HepG2 (cell line): ENCODE measurements at regions not wholly inside any gene's neighbourhood (a gene's known extent, or its start where the extent isn't known, plus 50 kb on each side); places are given as distances from the start of the nearest gene placed in this dataset.

ENCODE experiments used
- ATAC-seq: fragments of 200-7000 bp; cut with Tn5 transposase; 3 replicates; pipeline ENCODE4 v1.9.1; 2020; ENCODE audit warnings: mild to moderate bottlenecking, moderate library complexity
- BruUV-seq: library from RNA; stranded (reverse); fragments of 400-500 nt; replicated peaks from 2 replicates; lab custom pipeline; 2021; lab: Mats Ljungman, UMichigan
- CTCF ChIA-PET: fragments of 300-600 bp; formaldehyde crosslinking; extraction: SDS; loops from one replicate; lab custom pipeline; 2021; ENCODE audit warnings: low total read pairs, inconsistent platforms, low intra/inter-chr PET ratio; lab: Yijun Ruan, JAX
- POLR2A ChIA-PET: fragments of 350-600 bp; sonication (Branson Sonifier 250); formaldehyde crosslinking; loops from one replicate; lab custom pipeline; 2020; ENCODE audit warnings: antibody characterized with exemption, inconsistent platforms; lab: Yijun Ruan, JAX
- DNase-seq: peaks from one replicate; pipeline ENCODE4 v3.0.0-alpha.2; 2015; ENCODE audit warnings: low spot score
- FAIRE-seq: peaks from 3 replicates; lab custom pipeline; 2011; peaks lifted over from hg19 to GRCh38; lab: Jason Lieb, UNC
- H2AFZ ChIP-seq: one replicate; pipeline ENCODE4 v1.6.1; 2011; ENCODE audit warnings: low read length, inconsistent platforms
- H3K27ac ChIP-seq: fragments of 300-600 bp; 3 replicates; pipeline ENCODE4 v1.8.0; 2011; ENCODE audit warnings: mixed run types, mild to moderate bottlenecking, mixed read lengths, low read length, inconsistent platforms; ENCODE audit not compliant: insufficient read depth; ENCODE audit errors: extremely low read length
- H3K27me3 ChIP-seq, 2 experiments: fragments of 200-600 bp in 1 of 2; 2 replicates in 1 of 2; 3 replicates in 1 of 2; pipeline versions ENCODE4 v1.6.0 to v1.8.0; 2011; ENCODE audit warnings: low read length in 2 of 2, mild to moderate bottlenecking in 2 of 2, moderate library complexity in 2 of 2, inconsistent platforms in 1 of 2; ENCODE audit not compliant: insufficient read depth in 2 of 2, control insufficient read depth in 1 of 2
- H3K36me3 ChIP-seq, 2 experiments: fragments of 200-600 bp in 1 of 2; replicated peaks in 1 of 2; 2 replicates in 1 of 2; 3 replicates in 1 of 2; pipeline versions ENCODE4 v1.5.1 to v1.8.0; 2011; ENCODE audit warnings: low read length in 2 of 2, inconsistent platforms in 1 of 2; ENCODE audit not compliant: insufficient read depth in 2 of 2, control insufficient read depth in 1 of 2
- H3K4me1 ChIP-seq: 2 replicates; pipeline ENCODE4 v1.5.1; 2012; ENCODE audit warnings: low read length, inconsistent platforms; ENCODE audit not compliant: insufficient read depth
- H3K4me2 ChIP-seq: 2 replicates; pipeline ENCODE4 v1.6.0; 2011; ENCODE audit warnings: low read depth, low read length, inconsistent platforms
- H3K4me3 ChIP-seq, 3 experiments: fragments of 200-600 bp in 1 of 3; sonication (generic), shearing (Covaris generic) in 1 of 3; replicated peaks in 1 of 3; 2 replicates each; pipeline ENCODE4 v1.5.1; 2011 to 2016; ENCODE audit warnings: low read length in 3 of 3, inconsistent platforms in 2 of 3, low read depth in 2 of 3, mild to moderate bottlenecking in 2 of 3, control low read depth in 1 of 3, mixed read lengths in 1 of 3; ENCODE audit not compliant: insufficient read depth in 1 of 3
- H3K79me2 ChIP-seq: one replicate; pipeline ENCODE4 v1.6.1; 2011; ENCODE audit warnings: low read length, inconsistent platforms; ENCODE audit not compliant: insufficient read depth
- H3K9ac ChIP-seq: 2 replicates; pipeline ENCODE4 v1.6.0; 2011; ENCODE audit warnings: mild to moderate bottlenecking, low read depth, low read length, inconsistent platforms; ENCODE audit not compliant: insufficient read depth
- H3K9me3 ChIP-seq: 2 replicates; pipeline ENCODE4 v1.5.1; 2012; ENCODE audit warnings: mild to moderate bottlenecking, low read length
- H4K20me1 ChIP-seq: 2 replicates; pipeline ENCODE4 v1.6.0; 2011; ENCODE audit warnings: inconsistent platforms, mild to moderate bottlenecking, low read length, moderate library complexity; ENCODE audit not compliant: insufficient read depth
- CBFB ChIP-seq: sonication (generic); formaldehyde crosslinking; IDR thresholded peaks from 2 replicates; pipeline ENCODE4 v1.4.0; 2020; ENCODE audit warnings: missing genetic modification reagents
- ISL2 ChIP-seq: sonication (generic); formaldehyde crosslinking; IDR thresholded peaks from 2 replicates; pipeline ENCODE4 v1.5.0; 2020; ENCODE audit warnings: missing genetic modification reagents
- KDM4B ChIP-seq: sonication (generic); formaldehyde crosslinking; IDR thresholded peaks from 2 replicates; pipeline ENCODE4 v1.4.0; 2020; ENCODE audit warnings: missing genetic modification reagents
- MIER3 ChIP-seq: IDR thresholded peaks from 2 replicates; pipeline ENCODE4 v1.6.1; 2016; ENCODE audit warnings: missing compliant biosample characterization, borderline replicate concordance
- NCOR1 ChIP-seq: fragments of 200-600 bp; sonication (generic); IDR thresholded peaks from 2 replicates; pipeline ENCODE4 v1.7.0; 2017; ENCODE audit warnings: antibody characterized with exemption, low read length, borderline replicate concordance
- RBM39 ChIP-seq: fragments of 200-400 bp; formaldehyde crosslinking; IDR thresholded peaks from one replicate; pipeline ENCODE4 v1.6.1; 2018; ENCODE audit warnings: antibody characterized with exemption, mild to moderate bottlenecking, low read depth, low read length; ENCODE audit not compliant: poor library complexity, severe bottlenecking
- TOPORS ChIP-seq: sonication (generic); formaldehyde crosslinking; IDR thresholded peaks from 2 replicates; pipeline ENCODE4 v1.8.0; 2023; ENCODE audit warnings: mild to moderate bottlenecking, missing genetic modification reagents
- ZNF138 ChIP-seq: sonication (generic); formaldehyde crosslinking; IDR thresholded peaks from 2 replicates; pipeline ENCODE4 v1.5.0; 2020; ENCODE audit warnings: mild to moderate bottlenecking, low read depth, missing genetic modification reagents
- ZNF362 ChIP-seq: sonication (generic); formaldehyde crosslinking; IDR thresholded peaks from 2 replicates; pipeline ENCODE4 v1.4.0; 2020; ENCODE audit warnings: missing genetic modification reagents, mild to moderate bottlenecking, borderline replicate concordance
- ZNF552 ChIP-seq: sonication (generic); formaldehyde crosslinking; IDR thresholded peaks from 2 replicates; pipeline ENCODE4 v1.9.0; 2022; ENCODE audit warnings: missing genetic modification reagents, mild to moderate bottlenecking, borderline replicate concordance
- ZNF652 ChIP-seq: IDR thresholded peaks from 2 replicates; pipeline ENCODE4 v1.6.1; 2016; ENCODE audit warnings: low read depth, borderline replicate concordance
- ZNF709 ChIP-seq: sonication (generic); formaldehyde crosslinking; IDR thresholded peaks from 2 replicates; pipeline ENCODE4 v1.5.0; 2020; ENCODE audit warnings: mild to moderate bottlenecking, missing genetic modification reagents
- ZNF790 ChIP-seq: sonication (generic); formaldehyde crosslinking; IDR thresholded peaks from 2 replicates; pipeline ENCODE4 v1.8.0; 2022; ENCODE audit warnings: missing genetic modification reagents, mild to moderate bottlenecking, borderline replicate concordance
- ZZZ3 ChIP-seq: sonication (generic); formaldehyde crosslinking; IDR thresholded peaks from 2 replicates; pipeline ENCODE4 v1.4.0; 2020; ENCODE audit warnings: missing genetic modification reagents, mild to moderate bottlenecking, borderline replicate concordance
- WGBS: methylation state at CpG from one replicate; pipeline ENCODE4 v1.1.6; 2017; ENCODE audit warnings: low lambda C conversion rate; 5-methylcytosine and 5-hydroxymethylcytosine counted together
- in situ Hi-C: cut with HindIII; loops from 2 replicates; pipeline ENCODE4 v1.10.0; 2017; ENCODE audit warnings: low pct_unique_long_range_greater_than_20kb; ENCODE audit not compliant: extremely low pct_ligation_motif_present
- intact Hi-C: fragments of 100-400 bp; cut with micrococcal nuclease; formaldehyde crosslinking; loops from one replicate; pipeline ENCODE4 v1.10.0; 2022; ENCODE audit not compliant: unreplicated experiment
- TF ChIP-seq, protein P1 (sequence below): sonication (generic); formaldehyde crosslinking; IDR thresholded peaks from 2 replicates; pipeline ENCODE4 v1.8.1; 2023; ENCODE audit warnings: mild to moderate bottlenecking, missing genetic modification reagents
- TF ChIP-seq, protein P2 (sequence below): sonication (generic); formaldehyde crosslinking; IDR thresholded peaks from 2 replicates; pipeline ENCODE4 v1.8.0; 2023; ENCODE audit warnings: mild to moderate bottlenecking, missing genetic modification reagents

- intact Hi-C loops, result no loop called here
- WGBS, result 66% methylated on average over 2 of the region's 2 CpGs
- no peak for FAIRE-seq
These were observed 852.9 kb upstream of the CDH8 start for GRCh38 chr16:62889097-62889496.

DNA sequence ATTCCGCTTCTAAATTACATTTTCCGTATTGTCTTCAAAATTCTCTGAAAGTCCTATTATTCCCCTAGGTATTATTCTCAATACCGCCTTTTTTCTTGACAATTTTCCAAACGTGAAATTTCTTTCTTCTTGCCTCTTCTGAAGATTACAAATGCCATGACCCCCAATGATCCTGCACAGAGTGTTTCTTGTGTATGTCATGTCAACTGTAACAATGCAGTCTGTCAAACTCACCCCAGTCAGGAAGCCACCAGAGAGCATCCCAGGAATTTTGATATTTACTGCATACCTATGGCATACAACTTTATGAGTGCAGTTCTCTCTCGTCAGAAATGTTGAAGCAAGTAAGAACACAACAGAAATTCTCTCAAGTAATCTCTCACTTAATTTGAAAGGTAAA, 847.3 kb upstream of the CDH8 start:
- no peaks in the 10 kb centered on the region for H3K27me3 ChIP-seq
- H4K20me1 ChIP-seq, result no peaks in the 10 kb centered on the region
- ChIA-PET CTCF (no interaction called here), POLR2A (no interaction called here)
- H3K36me3 ChIP-seq, result no peaks in the 10 kb centered on the region
- in situ Hi-C loops (no loop called here), intact Hi-C loops (no loop called here)
- no peak overlapping the region for H2AFZ ChIP-seq
- H3K4me3 ChIP-seq, result no peak overlapping the region
- DNase-seq (no peak), ATAC-seq (no peak), FAIRE-seq (no peak)
- no peaks in the 10 kb centered on the region for H3K4me1 ChIP-seq
- H3K9me3 ChIP-seq, result peaks cover 78% of the 10 kb centered on the region
- H3K27ac ChIP-seq, result no peak overlapping the region
- H3K9ac ChIP-seq, result no peak overlapping the region
- BruUV-seq, result no TSS peak
- WGBS, result 10% methylated on average over 5 of the region's 5 CpGs
- no peak overlapping the region for H3K4me2 ChIP-seq
- H3K79me2 ChIP-seq, result no peaks in the 10 kb centered on the region
- TF ChIP-seq KDM4B (no peak), ISL2 (CRISPR knock-in tag) (no peak), ZNF138 (CRISPR knock-in tag) (no peak), ZNF709 (CRISPR knock-in tag) (no peak), ZNF552 (CRISPR knock-in tag) (no peak), RBM39 (no peak), NCOR1 (no peak), ZNF362 (CRISPR knock-in tag) (no peak), ZZZ3 (CRISPR knock-in tag) (no peak), ZNF652 (no peak), MIER3 (CRISPR knock-in tag) (no peak)
- TF ChIP-seq, protein P1, sequence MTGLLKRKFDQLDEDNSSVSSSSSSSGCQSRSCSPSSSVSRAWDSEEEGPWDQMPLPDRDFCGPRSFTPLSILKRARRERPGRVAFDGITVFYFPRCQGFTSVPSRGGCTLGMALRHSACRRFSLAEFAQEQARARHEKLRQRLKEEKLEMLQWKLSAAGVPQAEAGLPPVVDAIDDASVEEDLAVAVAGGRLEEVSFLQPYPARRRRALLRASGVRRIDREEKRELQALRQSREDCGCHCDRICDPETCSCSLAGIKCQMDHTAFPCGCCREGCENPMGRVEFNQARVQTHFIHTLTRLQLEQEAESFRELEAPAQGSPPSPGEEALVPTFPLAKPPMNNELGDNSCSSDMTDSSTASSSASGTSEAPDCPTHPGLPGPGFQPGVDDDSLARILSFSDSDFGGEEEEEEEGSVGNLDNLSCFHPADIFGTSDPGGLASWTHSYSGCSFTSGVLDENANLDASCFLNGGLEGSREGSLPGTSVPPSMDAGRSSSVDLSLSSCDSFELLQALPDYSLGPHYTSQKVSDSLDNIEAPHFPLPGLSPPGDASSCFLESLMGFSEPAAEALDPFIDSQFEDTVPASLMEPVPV (CRISPR knock-in tag), result no peak
- TF ChIP-seq, protein P2, sequence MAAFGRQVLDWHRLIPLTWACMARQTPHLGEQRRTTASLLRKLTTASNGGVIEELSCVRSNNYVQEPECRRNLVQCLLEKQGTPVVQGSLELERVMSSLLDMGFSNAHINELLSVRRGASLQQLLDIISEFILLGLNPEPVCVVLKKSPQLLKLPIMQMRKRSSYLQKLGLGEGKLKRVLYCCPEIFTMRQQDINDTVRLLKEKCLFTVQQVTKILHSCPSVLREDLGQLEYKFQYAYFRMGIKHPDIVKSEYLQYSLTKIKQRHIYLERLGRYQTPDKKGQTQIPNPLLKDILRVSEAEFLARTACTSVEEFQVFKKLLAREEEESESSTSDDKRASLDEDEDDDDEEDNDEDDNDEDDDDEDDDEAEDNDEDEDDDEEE (CRISPR knock-in tag), result no peak

More at GRCh38 chr16:62889097-62889496, 852.9 kb upstream of the CDH8 start:
- H3K79me2 ChIP-seq, result no peaks in the 10 kb centered on the region
- no peak overlapping the region for H3K27ac ChIP-seq
- H3K4me2 ChIP-seq, result no peak overlapping the region
- no peak for TF ChIP-seq ZNF790 (CRISPR knock-in tag)
- TF ChIP-seq TOPORS (CRISPR knock-in tag), result no peak
- no peak for TF ChIP-seq CBFB (CRISPR knock-in tag)
- no peaks in the 10 kb centered on the region for H4K20me1 ChIP-seq
- no peaks in the 10 kb centered on the region for H3K4me1 ChIP-seq
- no peaks in the 10 kb centered on the region for H3K27me3 ChIP-seq
- H3K9ac ChIP-seq, result no peak overlapping the region
- ATAC-seq (no peak), DNase-seq (no peak)
- POLR2A ChIA-PET, result no interaction called here
- H3K9me3 ChIP-seq, result peaks cover 81% of the 10 kb centered on the region
- H2AFZ ChIP-seq, result no peak overlapping the region
- CTCF ChIA-PET, result no interaction called here
- BruUV-seq, result no TSS peak
- in situ Hi-C loops, result no loop called here
- no peak overlapping the region for H3K4me3 ChIP-seq
- no peaks in the 10 kb centered on the region for H3K36me3 ChIP-seq
